GM18868 (cell line): ENCODE measurements at regions not wholly inside any gene's neighbourhood (a gene's known extent, or its start where the extent isn't known, plus 50 kb on each side); places are given as distances from the start of the nearest gene placed in this dataset.
"Not testable (repeated sequence)": the region's sequence is repeated elsewhere in the genome, so short reads cannot be mapped to it uniquely, and the experiment has no call there.

Experiments used
- ATAC-seq: cut with Tn5 transposase; IDR thresholded peaks from one replicate; pipeline ENCODE4 v1.9.1; 2021; ENCODE audit warnings: mild to moderate bottlenecking, moderate library complexity; ENCODE audit not compliant: unreplicated experiment

DNA sequence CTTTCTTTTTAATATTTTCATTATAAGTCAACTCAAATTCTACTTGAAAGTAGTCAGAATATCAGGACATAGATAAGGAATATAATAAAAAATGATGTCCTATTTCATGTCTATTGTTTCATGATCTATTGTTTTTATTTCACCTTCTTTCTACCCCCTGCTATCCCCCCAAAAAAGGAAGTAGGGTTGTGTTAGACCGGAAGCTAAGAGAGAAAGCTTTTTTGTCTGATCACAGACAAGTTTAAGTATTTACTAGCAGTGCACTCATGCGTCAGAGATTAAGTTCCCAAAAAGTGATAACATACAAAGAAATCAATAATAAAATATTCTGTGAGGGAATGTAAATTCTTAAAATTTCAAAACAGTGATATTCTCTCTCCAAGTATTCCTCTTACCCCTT is 447.1 kb upstream of the CNTNAP5 start:
- no peak for ATAC-seq

DNA sequence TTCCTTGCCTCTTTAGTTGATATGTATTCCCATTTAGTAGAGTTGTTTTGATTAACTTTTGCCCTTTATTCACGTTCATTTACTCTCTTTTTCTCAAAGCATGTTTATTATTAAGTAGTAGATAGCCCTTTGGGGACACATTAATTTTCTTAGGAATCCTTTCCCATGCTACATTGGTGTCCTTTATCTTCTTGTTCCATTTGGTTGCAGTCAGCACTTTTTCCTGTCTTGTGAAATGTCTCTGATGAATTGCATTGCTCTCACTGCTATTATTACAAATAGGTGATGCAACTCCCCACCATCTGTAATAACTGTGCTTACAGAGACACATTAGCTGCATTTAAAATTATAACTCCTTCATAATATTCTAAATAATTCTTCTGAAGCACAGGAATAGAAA is 428.5 kb upstream of the CNTNAP5 start:
- no peak for ATAC-seq

DNA sequence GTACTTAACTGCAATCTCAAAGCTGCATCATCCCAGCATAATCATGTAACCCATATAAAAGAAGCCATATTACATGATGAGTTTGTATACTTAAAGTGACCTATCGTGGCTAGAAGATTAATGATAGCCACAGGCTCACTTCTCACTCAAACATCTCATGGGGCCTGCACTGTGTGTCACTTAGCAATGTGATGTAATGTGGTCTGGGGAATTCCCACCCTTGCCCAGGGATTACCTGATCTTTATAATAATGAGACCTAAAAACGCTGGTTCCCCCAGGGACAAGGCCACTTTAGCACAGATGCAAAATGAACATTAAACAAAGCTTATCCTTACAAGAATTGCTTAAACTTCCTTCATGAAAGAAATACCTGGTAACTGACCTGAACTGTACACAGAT is 427.1 kb upstream of the CNTNAP5 start:
- ATAC-seq = no peak

DNA sequence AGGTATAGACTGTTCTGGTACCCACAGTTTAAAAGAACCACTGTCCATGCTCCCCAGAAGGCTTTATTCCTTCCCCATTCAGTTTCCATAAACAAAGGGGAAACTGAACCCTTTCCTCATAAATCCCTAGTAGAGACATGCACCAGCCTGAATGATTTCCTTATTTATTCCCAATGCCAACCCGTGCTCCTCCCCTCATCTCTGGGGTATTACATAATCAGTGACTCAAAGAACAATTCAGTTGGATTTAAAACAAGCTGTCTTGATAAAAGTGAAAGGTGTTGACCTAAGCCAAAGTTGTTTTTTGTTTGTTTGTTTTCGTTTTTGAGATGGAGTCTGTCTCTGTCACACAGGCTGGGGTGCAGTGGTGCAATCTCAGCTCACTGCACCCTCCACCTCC is 418.5 kb upstream of the CNTNAP5 start:
- no peak for ATAC-seq

DNA sequence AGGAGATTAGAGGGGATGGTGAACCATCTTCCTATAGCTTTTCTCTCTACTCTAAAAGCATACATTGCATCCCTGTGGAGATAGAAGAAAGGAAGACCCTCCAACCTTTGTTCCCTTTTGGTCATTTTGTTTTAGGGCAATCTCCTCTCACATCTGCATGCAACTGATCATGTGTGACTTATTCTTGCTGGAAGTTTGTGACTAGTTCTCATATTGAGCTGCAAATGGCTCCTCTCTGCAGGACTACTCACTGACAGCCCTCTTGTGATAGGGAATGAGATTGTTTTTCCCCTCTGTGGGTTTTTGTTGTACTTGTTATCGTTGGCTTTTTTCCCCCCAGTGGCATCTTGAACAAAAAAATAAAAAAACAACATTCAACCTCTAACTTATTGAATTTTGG is 416.0 kb upstream of the CNTNAP5 start:
- no peak for ATAC-seq

DNA sequence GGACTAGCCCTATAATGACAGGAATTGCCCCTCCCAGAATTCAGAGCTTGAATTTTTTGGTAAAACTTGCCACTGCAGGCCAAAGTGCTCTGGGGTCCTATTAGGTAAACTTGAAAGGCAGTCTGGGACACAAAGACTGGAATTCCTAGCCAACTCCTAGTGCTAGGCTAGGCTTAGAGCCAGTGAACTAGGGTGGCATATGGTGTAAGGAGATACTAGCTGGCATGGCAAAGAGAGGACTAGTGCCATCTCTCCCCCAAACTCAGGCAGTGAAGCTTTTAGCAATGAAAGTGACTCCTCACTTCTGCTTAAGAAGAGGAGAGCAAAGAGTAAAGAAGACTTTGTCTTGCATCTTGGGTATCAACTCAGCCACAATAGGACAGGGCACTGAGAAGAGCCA is 410.5 kb upstream of the CNTNAP5 start:
- ATAC-seq = no peak

DNA sequence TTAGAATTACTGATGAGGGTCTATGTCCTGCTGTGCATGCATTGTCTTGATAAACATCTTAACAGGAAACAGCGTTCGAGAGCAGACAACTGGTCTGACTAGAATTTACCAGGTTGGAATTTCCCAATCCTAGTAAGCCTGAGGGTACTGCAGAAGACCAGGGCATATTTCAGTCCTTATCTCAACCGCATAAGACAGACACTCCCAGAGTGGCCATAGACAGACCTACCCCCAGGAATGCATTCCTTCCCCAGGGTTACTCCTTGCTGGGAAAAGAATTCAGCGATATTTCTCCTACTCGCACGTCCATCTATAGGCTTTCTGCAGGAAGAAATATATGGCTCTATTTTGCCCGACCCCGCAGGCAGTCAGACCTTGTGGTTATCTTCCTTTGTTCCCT is 406.4 kb upstream of the CNTNAP5 start:
- not testable (repeated sequence) for ATAC-seq

DNA sequence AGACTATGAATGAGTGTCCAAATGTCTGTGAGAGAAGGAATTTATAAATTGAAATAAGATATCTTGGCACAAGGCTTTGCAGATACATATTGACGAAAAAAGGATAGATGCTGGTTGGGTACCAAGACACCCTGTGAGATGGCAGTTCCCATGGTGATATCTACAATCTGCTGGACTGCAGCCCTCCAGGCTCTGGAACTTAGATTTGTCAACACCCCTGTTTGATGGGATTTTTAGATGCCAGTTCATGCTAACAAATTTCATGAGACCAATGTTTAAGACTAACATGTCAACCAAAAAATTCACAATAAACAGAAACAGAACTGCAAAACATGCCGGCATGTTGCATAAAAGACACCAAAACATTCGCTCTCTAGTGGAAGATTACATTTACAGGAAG is 400.3 kb upstream of the CNTNAP5 start:
- ATAC-seq = no peak

DNA sequence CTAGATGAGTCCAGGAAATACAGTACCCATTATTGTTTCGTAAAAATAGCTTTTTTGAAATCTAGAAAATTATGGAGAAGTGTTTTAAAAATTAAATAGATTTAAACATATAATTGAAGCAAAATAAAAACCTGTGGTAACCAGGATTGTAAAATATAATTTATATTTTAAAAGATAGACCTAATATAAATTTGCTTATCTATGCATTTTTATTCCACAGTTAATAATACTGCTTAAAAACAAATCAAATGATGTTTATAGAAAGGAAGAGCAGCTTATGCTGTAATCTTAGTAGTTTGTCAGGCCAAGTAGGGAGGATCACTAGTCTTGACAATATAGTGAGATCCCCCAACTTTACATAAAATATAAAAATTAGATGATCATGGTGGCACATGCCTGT is 388.9 kb upstream of the CNTNAP5 start:
- no peak for ATAC-seq

DNA sequence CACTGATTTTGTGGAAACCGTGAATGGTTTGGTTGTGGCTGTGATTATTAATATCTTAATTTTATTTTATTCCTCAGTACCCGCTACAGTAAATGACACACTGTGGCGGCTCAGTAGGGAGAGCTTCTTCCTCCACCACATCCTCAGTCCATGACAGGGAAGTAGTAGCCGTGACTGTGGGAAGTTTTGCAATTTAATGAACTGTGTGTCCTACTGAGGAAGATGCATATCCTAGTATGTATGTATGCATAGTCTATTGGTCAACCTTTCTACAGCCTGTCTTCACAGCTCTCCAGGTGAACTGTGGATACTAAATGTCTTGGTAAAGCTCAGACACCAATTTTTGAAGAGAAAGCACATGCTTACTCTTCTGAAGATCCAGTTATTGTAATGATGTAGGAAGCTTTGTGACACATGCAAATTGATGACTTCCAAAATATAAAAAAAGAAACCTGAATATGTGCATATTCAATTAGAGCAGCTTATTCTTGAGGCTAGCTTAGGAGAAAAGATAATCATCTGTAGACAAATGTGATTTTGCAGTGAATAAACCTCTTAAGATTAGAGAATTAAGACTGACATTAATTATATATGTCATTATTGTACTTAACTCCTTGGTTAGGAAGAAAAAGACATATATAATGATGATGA is 384.3 kb upstream of the CNTNAP5 start:
- no peak for ATAC-seq

DNA sequence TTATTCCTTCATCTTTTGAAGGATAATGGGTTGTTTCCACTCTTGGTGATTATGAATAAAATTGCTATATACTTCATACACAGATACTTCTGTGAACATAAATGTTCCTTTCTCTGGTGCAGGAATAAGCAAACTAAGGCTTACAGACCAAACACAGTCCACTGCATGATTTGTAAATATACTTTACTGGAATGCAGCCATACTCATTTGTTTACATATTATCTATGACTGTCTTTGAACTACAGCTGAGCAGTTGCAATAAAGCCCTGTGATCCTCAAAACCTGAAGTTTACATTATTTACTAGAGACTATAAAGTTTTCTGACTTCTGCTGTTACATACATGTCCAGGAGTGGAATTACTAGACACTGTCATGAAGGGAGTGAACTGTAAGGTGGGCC is 381.0 kb upstream of the CNTNAP5 start:
- no peak for ATAC-seq

DNA sequence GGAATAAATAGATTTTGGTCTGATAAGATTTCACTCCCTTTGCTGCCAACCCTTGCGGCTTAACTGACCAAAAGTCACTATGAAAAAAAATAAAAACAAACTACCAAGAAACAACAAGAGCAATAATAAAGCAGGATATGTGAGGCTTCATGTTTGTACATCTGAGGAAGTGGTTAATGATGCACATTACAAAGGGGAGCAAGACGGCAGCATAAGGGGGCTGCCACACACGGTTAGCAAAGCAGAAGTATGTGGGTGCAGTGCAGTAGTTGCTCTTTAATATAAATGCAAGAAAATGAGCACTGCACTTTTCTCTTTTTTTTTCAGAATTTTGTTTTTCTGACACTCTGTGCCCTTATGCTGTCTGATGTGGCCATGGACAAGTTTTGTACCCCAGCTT is 377.1 kb upstream of the CNTNAP5 start:
- ATAC-seq = no peak

DNA sequence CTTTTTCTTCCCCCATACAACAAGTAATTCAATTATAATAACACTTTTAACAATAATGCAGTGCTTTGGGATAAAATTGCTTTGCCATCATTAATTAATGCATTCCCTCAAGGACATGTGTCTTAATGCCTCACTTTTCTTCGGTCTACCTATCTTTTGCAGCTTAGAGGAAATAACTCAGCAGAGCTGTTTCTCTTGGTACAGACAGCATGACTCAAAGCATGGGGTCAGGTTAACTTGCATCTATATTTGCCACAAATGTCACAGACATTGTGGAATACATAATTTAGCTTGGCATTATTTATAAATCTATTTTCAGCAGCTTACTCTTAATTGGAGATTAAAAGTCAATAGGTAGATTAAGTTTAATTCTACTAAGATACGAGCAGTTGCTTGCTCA is 376.1 kb upstream of the CNTNAP5 start:
- ATAC-seq = no peak

DNA sequence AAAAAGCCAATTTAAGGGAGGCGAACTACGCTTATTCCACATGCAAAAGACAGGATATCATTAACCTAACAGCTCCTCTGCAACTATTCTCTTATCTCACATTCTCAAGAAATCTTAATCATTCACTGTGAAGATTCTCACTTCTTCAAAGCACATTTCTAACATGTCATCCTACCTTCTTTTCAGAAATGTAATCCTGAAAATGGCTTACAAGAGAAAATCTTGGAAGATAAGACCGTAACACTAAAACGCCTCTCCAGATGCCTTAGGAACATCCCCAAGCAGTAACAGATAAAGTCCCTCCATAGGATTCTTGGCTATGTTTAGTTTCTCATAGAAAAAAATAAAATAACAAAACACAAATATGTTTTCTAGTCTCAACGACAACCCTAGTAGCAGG is 373.9 kb upstream of the CNTNAP5 start:
- ATAC-seq = no peak

DNA sequence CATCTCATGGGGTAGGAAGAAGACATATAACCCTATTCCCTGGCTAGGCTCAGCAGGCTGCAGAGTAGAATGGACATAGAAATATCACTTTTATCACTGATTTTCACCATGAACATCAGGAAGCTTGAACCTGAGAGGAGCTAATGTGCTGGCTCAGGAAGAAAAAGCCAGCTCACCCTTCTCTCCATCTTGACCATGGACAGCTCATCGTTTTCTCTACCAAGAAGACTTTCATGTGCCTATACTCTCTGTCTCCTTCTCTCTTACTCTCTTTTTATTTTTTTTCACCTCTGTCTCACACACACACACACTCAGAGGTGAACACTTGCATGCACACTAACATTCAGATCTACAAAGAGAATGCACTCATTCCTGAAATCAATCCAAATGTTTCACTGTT is 372.8 kb upstream of the CNTNAP5 start:
- ATAC-seq = no peak

DNA sequence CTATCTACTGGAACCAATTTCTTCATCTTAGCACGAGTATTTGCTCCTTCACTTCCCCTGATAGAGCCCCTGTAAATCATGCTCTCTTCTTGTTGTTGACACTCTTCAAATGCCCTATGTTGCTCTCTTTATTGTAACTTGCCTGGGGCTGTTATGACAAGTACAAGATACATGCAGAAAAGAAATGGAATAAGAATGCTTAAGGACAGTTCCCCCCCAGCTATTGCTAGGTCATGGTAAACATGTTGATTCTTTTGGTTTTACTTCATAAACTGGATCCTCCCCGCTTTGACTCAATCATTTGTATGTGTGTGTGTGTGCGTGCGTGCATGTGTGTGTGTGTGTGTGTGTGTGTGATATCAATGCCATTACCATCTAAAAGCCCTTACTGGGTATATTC is 368.5 kb upstream of the CNTNAP5 start:
- ATAC-seq = no peak

DNA sequence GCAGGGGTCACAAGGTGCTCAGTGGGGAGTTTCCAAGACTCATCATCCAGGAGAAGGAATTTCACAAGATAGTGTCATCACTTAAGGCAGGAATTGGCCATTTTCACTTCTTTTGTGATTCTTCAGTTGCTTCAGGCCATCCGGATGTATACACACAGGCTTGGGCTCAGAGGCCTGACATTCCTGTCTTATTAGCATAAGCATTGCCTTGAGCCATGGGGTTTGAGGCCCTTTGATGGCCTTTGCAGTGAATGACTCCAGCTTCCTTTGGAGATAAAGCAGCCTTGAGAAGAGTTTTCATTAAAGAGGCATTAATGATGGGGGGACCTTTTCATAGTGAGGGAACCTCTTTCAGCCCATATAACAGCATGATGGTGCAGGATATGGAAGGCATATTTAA is 366.0 kb upstream of the CNTNAP5 start:
- ATAC-seq = no peak

DNA sequence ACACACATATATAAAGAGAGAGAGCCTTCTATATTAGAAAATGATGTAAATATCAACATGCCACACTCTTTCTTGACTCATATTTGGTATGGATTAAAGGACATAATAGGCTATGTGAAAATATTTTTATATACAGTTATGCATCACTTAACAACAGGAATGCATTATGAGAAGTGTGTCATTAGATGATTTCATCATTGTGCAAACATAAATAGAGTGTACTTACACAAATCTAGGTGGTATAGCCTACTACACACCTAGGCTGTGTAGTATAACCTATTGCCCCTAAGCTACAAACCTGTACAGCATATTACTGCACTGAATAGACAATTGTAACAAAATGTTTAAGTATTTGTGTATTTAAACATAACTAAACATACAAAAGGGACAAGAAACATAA is 354.8 kb upstream of the CNTNAP5 start:
- no peak for ATAC-seq

DNA sequence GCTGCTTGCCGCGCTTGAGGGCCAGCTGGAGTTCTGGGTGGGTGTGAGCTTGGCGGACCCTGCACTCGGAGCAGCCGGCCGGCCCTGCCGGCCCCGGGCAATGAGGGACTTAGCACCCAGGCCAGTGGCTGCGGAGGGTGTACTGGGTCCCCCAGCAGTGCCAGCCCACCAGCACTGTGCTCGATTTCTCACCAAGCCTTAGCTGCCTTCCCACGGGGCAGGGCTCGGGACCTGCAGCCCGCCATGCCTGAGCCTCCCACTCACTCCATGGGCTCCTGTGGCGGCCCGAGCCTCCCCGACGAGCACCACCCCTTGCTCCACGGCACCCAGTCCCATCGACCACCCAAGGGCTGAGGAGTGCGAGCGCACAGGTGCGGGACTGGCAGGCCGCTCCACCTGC is 341.3 kb upstream of the CNTNAP5 start:
- not testable (repeated sequence) for ATAC-seq

DNA sequence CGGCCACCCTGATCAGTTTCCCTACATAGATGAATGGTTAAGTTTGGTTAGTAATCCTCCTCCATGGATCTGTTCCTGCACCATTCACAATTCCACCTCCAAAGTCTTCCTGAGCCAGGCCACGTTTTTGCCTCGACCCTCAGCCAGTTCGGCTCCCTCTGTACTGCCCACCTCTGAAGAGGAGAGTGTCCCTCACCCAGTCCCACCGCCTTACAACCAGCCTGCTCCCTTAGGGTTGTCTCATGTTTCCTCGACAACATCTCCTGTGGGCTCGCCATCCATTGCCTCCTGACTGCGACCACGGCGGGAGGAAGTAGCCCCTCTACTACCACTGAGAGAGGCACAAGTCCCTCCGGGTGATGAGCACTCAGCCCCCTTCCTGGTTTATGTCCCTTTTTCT is 338.0 kb upstream of the CNTNAP5 start:
- ATAC-seq = no peak

DNA sequence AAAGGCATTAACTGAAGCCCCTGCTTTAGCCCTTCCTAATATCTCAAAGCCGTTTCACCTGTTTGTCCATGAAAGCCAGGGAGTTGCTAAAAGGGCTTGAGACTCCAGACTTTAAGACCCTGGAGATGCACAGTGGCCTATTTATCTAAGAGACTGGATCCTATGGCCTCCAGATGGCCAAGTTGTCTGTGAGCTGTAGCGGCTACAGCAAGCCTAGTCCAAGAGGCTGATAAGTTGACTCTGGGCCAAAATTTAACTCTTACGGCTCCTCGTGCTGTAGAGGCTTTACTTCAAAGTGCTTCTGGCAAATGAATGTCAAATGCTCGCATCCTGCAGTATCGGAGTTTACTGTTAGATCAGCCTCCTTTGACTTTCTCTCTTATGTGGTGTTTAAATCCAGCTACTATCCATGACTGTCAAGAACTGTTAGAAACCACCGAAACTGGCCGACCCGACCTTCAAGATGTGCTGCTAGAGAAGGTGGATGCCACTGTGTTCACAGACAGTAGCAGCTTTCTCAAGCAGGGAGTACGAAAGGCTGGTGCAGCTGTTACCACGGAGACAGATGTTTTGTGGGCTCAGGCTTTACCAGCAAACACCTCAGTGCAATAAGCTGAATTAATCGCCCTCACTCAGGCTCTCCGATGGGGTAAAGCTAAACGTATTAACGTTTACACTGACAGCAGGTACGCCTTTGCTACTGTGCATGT is 336.7 kb upstream of the CNTNAP5 start:
- ATAC-seq = no peak

DNA sequence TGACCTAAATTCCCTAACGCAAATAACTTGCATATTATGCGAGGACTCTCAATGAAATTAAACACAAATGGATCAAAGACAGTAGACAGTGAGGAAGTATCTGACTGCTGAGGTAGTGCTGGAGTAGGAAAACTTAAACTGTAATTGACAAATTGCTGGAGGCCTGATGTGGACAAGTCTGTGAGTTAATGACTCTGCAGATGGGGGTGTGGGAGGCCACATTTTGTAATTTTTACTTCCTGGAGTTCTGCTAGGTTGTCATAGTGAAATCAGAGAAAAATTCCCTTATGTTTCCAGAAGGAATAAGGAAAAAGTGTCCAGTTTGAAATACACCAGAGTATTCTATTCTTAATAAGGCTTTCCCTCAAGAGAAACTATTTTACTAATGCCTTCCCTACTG is 333.0 kb upstream of the CNTNAP5 start:
- ATAC-seq = no peak

DNA sequence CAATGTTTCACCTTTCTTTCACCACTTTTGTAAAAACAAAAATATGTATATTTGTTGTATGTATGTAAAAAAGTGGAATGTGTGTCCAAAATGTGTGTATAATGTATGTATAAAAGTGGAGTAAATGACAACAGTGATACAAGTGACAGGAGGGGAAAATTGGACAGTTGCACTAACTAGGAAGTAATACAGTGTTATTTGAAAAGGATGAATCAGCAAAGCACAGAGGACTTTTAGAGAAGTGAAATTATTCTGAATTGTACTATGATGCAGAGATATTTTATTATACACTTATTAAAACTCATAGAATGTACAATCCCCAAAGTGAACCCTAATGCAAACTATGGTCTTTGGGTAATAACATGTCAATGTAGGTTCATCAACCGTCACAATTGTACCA is 331.3 kb upstream of the CNTNAP5 start:
- no peak for ATAC-seq
